ENCODE measurements at regions not wholly inside any gene's neighbourhood (a gene's known extent, or its start where the extent isn't known, plus 50 kb on each side); places are given as distances from the start of the nearest gene placed in this dataset.

GRCh38 chr5:118619823-118620222 lies 368.5 kb downstream of the DTWD2 start:
- ChIA-PET CTCF (no interaction called here), POLR2A (no interaction called here)
- Histone ChIP-seq H3K27ac (no peak overlapping the region), H3K9me3 (no peaks in the 10 kb centered on the region), H3K4me3 (no peak overlapping the region), H3K4me1 (no peaks in the 10 kb centered on the region), H3K4me2 (no peak overlapping the region)
- 1% methylated on average over 3 of the region's 3 CpGs for WGBS (ENCODE audit: missing lambda C conversion rate)
- no peak for TF ChIP-seq HDAC2 (IDR thresholded peaks at IDR 0.05)
- no peak for TF ChIP-seq RAD21 (conservative IDR thresholded peaks at IDR 0.05 in 1 of 2, IDR thresholded peaks at IDR 0.05 in 1 of 2)
- no peak for TF ChIP-seq JUNB (IDR thresholded peaks at IDR 0.05)
- TF ChIP-seq EHMT2 (IDR thresholded peaks at IDR 0.05; ENCODE audit: low read depth), result no peak
- TF ChIP-seq ZC3H11A (IDR thresholded peaks at IDR 0.05), result no peak
- TF ChIP-seq KDM5A (IDR thresholded peaks at IDR 0.05), result no peak
- TF ChIP-seq TFCP2L1 (CRISPR knock-in tag; IDR thresholded peaks at IDR 0.05), result no peak
- TF ChIP-seq ZSCAN20 (CRISPR knock-in tag; IDR thresholded peaks at IDR 0.05), result no peak
- no peak for TF ChIP-seq PHF8 (IDR thresholded peaks at IDR 0.05; ENCODE audit: borderline replicate concordance, low read depth)
- no peak for TF ChIP-seq ESRRA (IDR thresholded peaks at IDR 0.05; ENCODE audit: borderline replicate concordance, low read length)
- no peak for TF ChIP-seq GATA3 (IDR thresholded peaks at IDR 0.05; ENCODE audit: borderline replicate concordance)
- TF ChIP-seq, protein P1, sequence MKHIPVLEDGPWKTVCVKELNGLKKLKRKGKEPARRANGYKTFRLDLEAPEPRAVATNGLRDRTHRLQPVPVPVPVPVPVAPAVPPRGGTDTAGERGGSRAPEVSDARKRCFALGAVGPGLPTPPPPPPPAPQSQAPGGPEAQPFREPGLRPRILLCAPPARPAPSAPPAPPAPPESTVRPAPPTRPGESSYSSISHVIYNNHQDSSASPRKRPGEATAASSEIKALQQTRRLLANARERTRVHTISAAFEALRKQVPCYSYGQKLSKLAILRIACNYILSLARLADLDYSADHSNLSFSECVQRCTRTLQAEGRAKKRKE (CRISPR knock-in tag; IDR thresholded peaks at IDR 0.05; ENCODE audit: low read depth), result no peak
- TF ChIP-seq SMC3 (IDR thresholded peaks at IDR 0.05), result no peak
- TF ChIP-seq ZNF302 (CRISPR knock-in tag; IDR thresholded peaks at IDR 0.05), result no peak
- DNase-seq (ENCODE audit: low read depth in 1 of 2, low spot score in 1 of 2) (no peak), FAIRE-seq (no peak), ATAC-seq (no peak)

GRCh38 chr5:118616281-118616680 lies 372.1 kb downstream of the DTWD2 start:
- Histone ChIP-seq H3K4me1 (no peaks in the 10 kb centered on the region), H3K4me2 (no peak overlapping the region), H3K4me3 (no peak overlapping the region), H3K9me3 (no peaks in the 10 kb centered on the region), H3K27ac (no peak overlapping the region)
- POLR2A ChIA-PET, result no interaction called here
- CTCF ChIA-PET, result no interaction called here
- FAIRE-seq (no peak), ATAC-seq (no peak), DNase-seq (ENCODE audit: low read depth in 1 of 2, low spot score in 1 of 2) (no peak)
- TF ChIP-seq MAFK (IDR thresholded peaks at IDR 0.05; ENCODE audit: partially characterized antibody) (no peak), GATA3 (IDR thresholded peaks at IDR 0.05; ENCODE audit: borderline replicate concordance) (no peak), POLR2AphosphoS2 (conservative IDR thresholded peaks at IDR 0.05; ENCODE audit: low read length) (no peak)
- 15% methylated on average over 2 of the region's 2 CpGs for WGBS (ENCODE audit: missing lambda C conversion rate)

- H3K4me1 ChIP-seq, result no peaks in the 10 kb centered on the region
- no peaks in the 10 kb centered on the region for H3K9me3 ChIP-seq
- ChIA-PET POLR2A (no interaction called here), CTCF (no interaction called here)
- ATAC-seq (no peak), DNase-seq (ENCODE audit: low read depth in 1 of 2, low spot score in 1 of 2) (no peak), FAIRE-seq (no peak)
- no peak overlapping the region for H3K27ac ChIP-seq
- H3K4me2 ChIP-seq, result no peak overlapping the region
- TF ChIP-seq BHLHE40 (IDR thresholded peaks at IDR 0.05; ENCODE audit: low read depth, low read length) (no peak), JUN (IDR thresholded peaks at IDR 0.05) (no peak), NFE2L2 (conservative IDR thresholded peaks at IDR 0.05; ENCODE audit: low read length) (no peak), PHF8 (IDR thresholded peaks at IDR 0.05; ENCODE audit: borderline replicate concordance, low read depth) (no peak), ZNF302 (CRISPR knock-in tag; IDR thresholded peaks at IDR 0.05) (no peak)
- TF ChIP-seq, protein P2, sequence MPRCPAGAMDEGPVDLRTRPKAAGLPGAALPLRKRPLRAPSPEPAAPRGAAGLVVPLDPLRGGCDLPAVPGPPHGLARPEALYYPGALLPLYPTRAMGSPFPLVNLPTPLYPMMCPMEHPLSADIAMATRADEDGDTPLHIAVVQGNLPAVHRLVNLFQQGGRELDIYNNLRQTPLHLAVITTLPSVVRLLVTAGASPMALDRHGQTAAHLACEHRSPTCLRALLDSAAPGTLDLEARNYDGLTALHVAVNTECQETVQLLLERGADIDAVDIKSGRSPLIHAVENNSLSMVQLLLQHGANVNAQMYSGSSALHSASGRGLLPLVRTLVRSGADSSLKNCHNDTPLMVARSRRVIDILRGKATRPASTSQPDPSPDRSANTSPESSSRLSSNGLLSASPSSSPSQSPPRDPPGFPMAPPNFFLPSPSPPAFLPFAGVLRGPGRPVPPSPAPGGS (IDR thresholded peaks at IDR 0.05), result no peak
- WGBS (ENCODE audit: missing lambda C conversion rate), result 8% methylated on average over 9 of the region's 9 CpGs
- no peak overlapping the region for H3K4me3 ChIP-seq
These were observed 373.5 kb downstream of the DTWD2 start for GRCh38 chr5:118614731-118615456.
